Common myeloid progenitor, CD34-positive (primary cell): ENCODE measurements at regions not wholly inside any gene's neighbourhood (a gene's known extent, or its start where the extent isn't known, plus 50 kb on each side); places are given as distances from the start of the nearest gene placed in this dataset.

Experiments
- CTCF ChIA-PET: fragments of 350-600 bp; sonication (Branson Sonifier 250); formaldehyde crosslinking; loops from one replicate; lab custom pipeline; 2021; ENCODE audit warnings: antibody characterized with exemption; lab: Charles Lee
- POLR2A ChIA-PET: fragments of 350-600 bp; sonication (Branson Sonifier 250); formaldehyde crosslinking; loops from one replicate; lab custom pipeline; 2021; ENCODE audit warnings: antibody characterized with exemption; lab: Charles Lee
- DNase-seq, 3 donors: peaks; one replicate each; pipeline versions ENCODE4 v3.0.0 to v3.0.0-alpha.2; 2013
- H3K27ac ChIP-seq, 2 experiments: 1 replicate in 1 of 2; 2 replicates in 1 of 2; pipeline ENCODE4 v1.7.0; 2013; ENCODE audit warnings: inconsistent platforms in 2 of 2, low read length in 2 of 2, mild to moderate bottlenecking in 2 of 2, low read depth in 1 of 2, moderate library complexity in 1 of 2; ENCODE audit not compliant: severe bottlenecking in 2 of 2, insufficient read depth in 1 of 2, poor library complexity in 1 of 2
- H3K27me3 ChIP-seq, 5 experiments: replicated peaks in 2 of 5; 1 replicate in 3 of 5; 2 replicates in 2 of 5; pipeline versions ENCODE4 v1.6.1 to v1.7.0; 2013; ENCODE audit warnings: low read length in 4 of 5, mild to moderate bottlenecking in 2 of 5, moderate library complexity in 2 of 5, inconsistent platforms in 1 of 5; ENCODE audit not compliant: insufficient read depth in 5 of 5, control insufficient read depth in 4 of 5
- H3K36me3 ChIP-seq, 4 experiments: 1 replicate in 2 of 4; 2 replicates in 2 of 4; pipeline versions ENCODE4 v1.6.1 to v1.7.0; 2013; ENCODE audit warnings: low read length in 3 of 4, control low read depth in 1 of 4, mild to moderate bottlenecking in 1 of 4; ENCODE audit not compliant: control insufficient read depth in 4 of 4, insufficient read depth in 4 of 4
- H3K4me1 ChIP-seq, 4 experiments: 1 replicate in 3 of 4; 2 replicates in 1 of 4; pipeline versions ENCODE4 v1.6.1 to v1.7.1; 2013; ENCODE audit warnings: low read length in 3 of 4, mild to moderate bottlenecking in 3 of 4, control low read depth in 1 of 4, inconsistent platforms in 1 of 4, moderate library complexity in 1 of 4; ENCODE audit not compliant: control insufficient read depth in 4 of 4, insufficient read depth in 4 of 4; ENCODE audit errors: control extremely low read depth in 1 of 4
- H3K4me3 ChIP-seq, 7 experiments: 1 replicate in 4 of 7; 2 replicates in 3 of 7; pipeline versions ENCODE4 v1.5.1 to v1.7.0; 2013; ENCODE audit warnings: mild to moderate bottlenecking in 7 of 7, low read length in 6 of 7, moderate library complexity in 6 of 7, inconsistent platforms in 2 of 7, low read depth in 2 of 7, control low read depth in 1 of 7; ENCODE audit not compliant: insufficient read depth in 4 of 7, control insufficient read depth in 1 of 7; ENCODE audit errors: extremely low read depth in 1 of 7
- H3K9me3 ChIP-seq, 5 experiments: 1 replicate in 4 of 5; 2 replicates in 1 of 5; pipeline versions ENCODE4 v1.6.1 to v1.7.1; 2013; ENCODE audit warnings: low read length in 4 of 5, mild to moderate bottlenecking in 2 of 5, inconsistent platforms in 1 of 5, low read depth in 1 of 5, moderate library complexity in 1 of 5; ENCODE audit not compliant: control insufficient read depth in 4 of 5, insufficient read depth in 2 of 5; ENCODE audit errors: control extremely low read depth in 1 of 5
- WGBS: methylation state at CpG from one replicate; pipeline ENCODE4 v1.1.5; 2013; ENCODE audit not compliant: insufficient coverage; 5-methylcytosine and 5-hydroxymethylcytosine counted together

- no peak overlapping the region for H3K27ac ChIP-seq
- WGBS: 86% methylated on average over 2 of the region's 2 CpGs
These were observed 409.8 kb downstream of the AR start for GRCh38 chrX:67953658-67954057.

GRCh38 chrX:67961516-67961915, 417.7 kb downstream of the AR start:
- 91% methylated on average over 2 of the region's 3 CpGs for WGBS
- Histone ChIP-seq H3K27ac (no peak overlapping the region), H3K27me3 (no peaks in the 10 kb centered on the region), H3K9me3 (no peaks in the 10 kb centered on the region), H3K36me3 (no peaks in the 10 kb centered on the region), H3K4me1 (no peaks in the 10 kb centered on the region), H3K4me3 (no peak overlapping the region)
- ChIA-PET POLR2A (no interaction called here), CTCF (no interaction called here)
- no peak for DNase-seq

More at GRCh38 chrX:67953658-67954057, 409.8 kb downstream of the AR start:
- no peak overlapping the region for H3K4me3 ChIP-seq
- no peak for DNase-seq
- H3K27me3 ChIP-seq: no peaks in the 10 kb centered on the region
- POLR2A ChIA-PET: no interaction called here
- H3K9me3 ChIP-seq: no peaks in the 10 kb centered on the region
- H3K36me3 ChIP-seq: no peaks in the 10 kb centered on the region
- CTCF ChIA-PET: no interaction called here
- no peaks in the 10 kb centered on the region for H3K4me1 ChIP-seq
